GM20000 (cell line): ENCODE measurements at regions not wholly inside any gene's neighbourhood (a gene's known extent, or its start where the extent isn't known, plus 50 kb on each side); places are given as distances from the start of the nearest gene placed in this dataset.

Experiments
- DNase-seq: peaks from one replicate; pipeline ENCODE4 v3.0.0; 2012; ENCODE audit warnings: low spot score
- CTCF ChIP-seq: IDR thresholded peaks from 2 replicates; pipeline ENCODE4 v1.5.1; 2012; ENCODE audit warnings: mild to moderate bottlenecking, control low read depth; ENCODE audit errors: extremely low read depth, missing control alignments

- no peak for DNase-seq
- TF ChIP-seq CTCF: no peak
Measured at GRCh38 chr18:62658028-62658427, 57.3 kb upstream of the PHLPP1 start.

GRCh38 chr18:62659698-62660097 lies 55.6 kb upstream of the PHLPP1 start:
- no peak for DNase-seq
- no peak for TF ChIP-seq CTCF

- no peak for DNase-seq
- TF ChIP-seq CTCF: no peak
Measured at GRCh38 chr18:62660691-62661090, 54.6 kb upstream of the PHLPP1 start.

- DNase-seq: peak; percentile 69
- TF ChIP-seq CTCF: no peak
Measured at GRCh38 chr18:62663731-62664336, 51.5 kb upstream of the PHLPP1 start.

- no peak for DNase-seq
- TF ChIP-seq CTCF: no peak
Measured at GRCh38 chr18:62664414-62664813, 50.9 kb upstream of the PHLPP1 start.

GRCh38 chr18:62665188-62665587 lies 50.2 kb upstream of the PHLPP1 start:
- no peak for DNase-seq
- TF ChIP-seq CTCF: no peak
